HG03280 (cell line): ENCODE measurements at regions not wholly inside any gene's neighbourhood (a gene's known extent, or its start where the extent isn't known, plus 50 kb on each side); places are given as distances from the start of the nearest gene placed in this dataset.
"Not testable (repeated sequence)": the region's sequence is repeated elsewhere in the genome, so short reads cannot be mapped to it uniquely, and the experiment has no call there.

Experiments
- ATAC-seq: cut with Tn5 transposase; IDR thresholded peaks from one replicate; pipeline ENCODE4 v1.9.1; 2021; ENCODE audit warnings: mild to moderate bottlenecking, moderate library complexity; ENCODE audit not compliant: unreplicated experiment

DNA sequence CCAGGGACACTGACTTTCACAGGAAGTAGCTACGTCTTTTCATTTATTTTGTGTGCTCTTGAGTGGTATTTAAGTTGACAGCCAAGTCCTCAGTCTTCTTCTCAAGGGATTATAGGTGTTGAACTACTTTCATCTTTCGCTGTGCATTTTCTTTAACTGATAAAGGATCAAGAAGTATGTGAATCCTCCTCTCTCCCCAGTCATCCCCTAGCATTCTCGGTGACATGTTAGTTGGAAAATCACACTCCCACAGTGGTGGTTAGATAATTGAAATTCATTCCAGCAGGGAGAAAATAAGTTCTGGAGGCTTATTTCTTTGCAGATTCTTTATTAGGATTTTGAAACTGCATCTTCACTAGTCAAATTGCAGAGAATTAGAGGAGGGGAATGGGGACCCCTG lies 569.4 kb downstream of the MEI4 start:
- no peak for ATAC-seq

DNA sequence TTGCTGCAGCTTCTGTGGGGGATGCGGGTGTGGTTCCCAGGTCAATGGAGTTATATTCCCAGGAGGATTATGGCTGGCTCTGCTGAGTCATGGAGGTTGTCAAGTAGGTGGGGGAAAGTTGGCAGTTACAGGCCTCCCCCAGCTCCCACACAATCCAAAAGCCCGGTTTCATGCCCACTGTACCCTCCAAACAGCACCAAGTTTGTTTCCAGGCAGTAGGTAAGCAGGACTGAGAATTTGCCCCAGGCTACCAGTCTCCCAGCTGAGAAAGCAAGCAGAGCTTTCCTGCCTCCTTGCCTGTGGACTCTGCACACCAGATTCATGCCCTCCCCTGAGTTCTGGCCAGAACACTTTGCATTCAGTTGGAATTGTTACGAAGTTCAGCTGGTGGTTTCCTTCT lies 578.2 kb downstream of the MEI4 start:
- ATAC-seq = no peak

DNA sequence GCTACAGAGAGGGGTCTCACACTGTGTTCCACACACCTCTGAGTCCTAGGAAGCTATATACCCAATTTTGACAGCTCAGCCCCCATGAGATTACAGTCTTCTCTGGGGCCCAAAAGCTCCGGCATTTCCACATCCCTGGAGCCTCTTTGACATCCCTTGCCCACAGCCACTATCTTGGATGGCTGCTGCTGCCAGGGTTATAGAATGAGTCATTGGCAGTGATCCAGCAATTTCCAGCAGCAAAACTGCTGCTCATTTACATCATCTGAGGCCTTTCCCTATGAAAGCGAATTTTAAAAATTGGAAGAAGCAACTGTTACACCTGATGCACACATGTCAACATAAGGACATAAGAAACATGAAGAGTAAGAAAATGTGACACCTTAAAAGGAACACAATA lies 590.7 kb downstream of the MEI4 start:
- no peak for ATAC-seq

DNA sequence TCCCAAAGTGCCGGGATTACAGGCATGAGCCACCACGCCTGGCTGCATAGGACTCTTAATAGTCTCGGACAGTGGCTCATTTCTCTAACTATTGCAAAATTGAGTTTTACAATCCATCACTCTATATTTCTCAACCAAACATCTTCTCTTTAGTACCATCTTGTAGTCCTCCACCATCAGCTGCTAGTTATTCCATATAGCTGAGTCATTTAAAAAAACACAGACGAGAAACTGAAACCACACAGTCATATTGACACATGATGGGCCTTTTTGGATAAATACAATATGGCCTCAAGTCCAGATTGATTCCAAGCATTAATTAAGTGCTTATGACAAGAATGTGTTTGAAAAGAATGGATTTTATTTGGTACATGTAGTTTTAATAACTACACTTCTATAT lies 599.1 kb downstream of the MEI4 start:
- no peak for ATAC-seq

DNA sequence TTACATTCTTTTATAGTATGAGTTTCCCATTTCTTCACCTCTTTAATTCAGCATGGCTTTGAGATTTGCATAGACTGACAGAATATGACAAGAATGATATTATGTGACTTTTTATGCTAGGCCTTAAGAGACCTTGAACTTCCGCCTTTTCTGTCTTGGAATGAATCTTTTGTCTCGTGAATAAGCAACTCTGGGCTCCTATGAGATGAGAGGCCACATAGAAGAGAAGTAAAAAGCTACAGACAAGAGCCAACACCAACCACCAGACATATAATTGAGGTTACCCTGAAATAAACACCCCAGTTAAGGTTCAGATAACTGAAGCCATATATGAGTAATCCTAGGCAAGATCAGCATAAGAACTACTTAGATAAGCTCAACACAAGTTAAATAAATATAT lies 600.8 kb downstream of the MEI4 start:
- no peak for ATAC-seq

DNA sequence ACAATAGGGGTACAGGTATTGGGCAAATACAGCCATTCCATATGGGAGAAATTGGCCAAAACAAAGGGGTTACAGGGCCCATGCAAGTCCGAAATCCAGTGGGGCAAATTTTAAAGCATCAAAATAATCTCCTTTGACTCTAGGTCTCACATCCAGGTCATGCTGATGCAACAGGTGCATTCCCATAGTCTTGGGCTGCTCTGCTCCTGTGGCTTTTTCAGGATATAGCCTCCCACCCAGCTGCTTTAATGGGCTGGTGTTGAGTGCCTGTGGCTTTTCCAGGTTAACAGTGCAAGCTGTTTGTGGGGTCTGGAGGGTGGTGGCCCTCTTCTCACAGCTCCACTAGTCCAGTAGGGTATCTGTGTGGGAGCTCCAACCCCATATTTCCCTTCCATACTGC lies 607.1 kb downstream of the MEI4 start:
- no peak for ATAC-seq

DNA sequence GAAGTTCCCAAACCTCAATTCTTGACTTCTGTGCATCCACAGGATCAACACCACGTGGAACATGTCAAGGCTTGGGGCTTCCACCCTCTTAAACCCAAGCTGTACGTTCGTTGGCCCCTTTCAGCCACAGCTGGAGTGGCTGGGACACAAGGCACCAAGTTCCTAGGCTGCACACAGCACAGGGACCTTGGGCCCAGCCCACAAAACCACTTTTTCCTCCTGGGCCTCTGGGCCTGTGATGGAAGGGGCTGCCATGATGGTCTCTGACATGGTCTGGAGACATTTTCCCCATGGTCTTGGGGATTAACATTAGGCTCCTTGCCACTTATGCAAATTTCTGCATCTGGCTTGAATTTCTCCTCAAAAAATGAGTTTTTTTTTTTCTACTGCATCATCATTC lies 606.9 kb upstream of the IRAK1BP1 start:
- ATAC-seq = not testable (repeated sequence)

DNA sequence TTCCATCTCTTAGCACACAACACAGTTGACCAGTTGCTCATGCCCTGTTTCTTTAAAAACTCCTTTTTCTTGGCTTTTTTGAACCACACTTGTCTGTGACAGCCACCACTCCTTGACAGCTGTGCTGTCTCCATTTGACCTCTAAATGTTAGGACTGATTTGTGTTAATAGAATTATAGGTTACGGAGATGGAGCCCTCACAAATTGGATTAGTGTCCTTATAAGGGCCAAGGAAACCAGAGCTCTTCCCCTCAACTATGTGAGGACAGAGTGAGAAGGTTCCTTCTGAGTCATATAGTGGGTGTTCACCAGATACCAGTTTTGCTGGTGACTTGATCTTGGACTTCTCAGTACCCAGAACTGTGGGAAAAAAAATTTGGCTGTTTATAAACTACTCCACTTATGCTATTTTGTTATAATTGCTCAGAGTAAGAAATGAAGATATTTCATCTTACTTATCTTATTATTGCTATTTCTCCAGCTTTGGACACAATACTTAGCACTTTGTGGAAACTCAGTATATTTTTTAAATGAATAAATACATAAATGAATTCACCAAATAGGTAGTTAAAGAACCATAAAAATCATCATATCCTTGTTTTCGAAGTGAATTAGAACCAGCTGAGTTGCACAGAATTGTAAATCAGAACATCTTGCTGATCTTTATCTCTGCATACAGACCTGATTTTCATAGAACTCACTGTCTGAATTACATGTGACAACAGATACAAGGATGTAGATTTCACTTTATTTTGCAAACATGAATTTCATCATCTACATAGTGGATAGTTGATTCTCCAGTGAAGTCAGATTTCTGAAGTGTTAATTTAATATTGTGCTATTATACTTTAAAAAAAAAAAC lies 598.5 kb upstream of the IRAK1BP1 start:
- ATAC-seq = no peak

DNA sequence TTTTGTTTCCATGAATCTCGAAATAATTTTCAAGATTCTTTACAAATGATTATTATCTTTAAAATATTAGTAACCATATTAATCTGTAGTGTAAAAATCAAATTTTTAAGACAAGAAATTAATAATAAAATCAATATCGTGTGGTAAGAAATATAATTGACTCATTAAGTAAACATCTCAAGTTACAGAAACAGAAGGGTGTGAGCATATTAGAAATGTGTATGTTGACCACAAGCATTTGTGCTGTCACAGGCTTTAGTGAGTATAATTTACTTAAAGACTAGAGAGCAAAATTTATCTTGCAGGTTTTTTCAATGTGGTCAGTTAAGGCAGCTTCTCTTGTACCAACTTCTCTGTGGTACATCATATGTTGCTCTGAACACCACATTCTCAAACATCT lies 566.5 kb upstream of the IRAK1BP1 start:
- ATAC-seq = no peak

DNA sequence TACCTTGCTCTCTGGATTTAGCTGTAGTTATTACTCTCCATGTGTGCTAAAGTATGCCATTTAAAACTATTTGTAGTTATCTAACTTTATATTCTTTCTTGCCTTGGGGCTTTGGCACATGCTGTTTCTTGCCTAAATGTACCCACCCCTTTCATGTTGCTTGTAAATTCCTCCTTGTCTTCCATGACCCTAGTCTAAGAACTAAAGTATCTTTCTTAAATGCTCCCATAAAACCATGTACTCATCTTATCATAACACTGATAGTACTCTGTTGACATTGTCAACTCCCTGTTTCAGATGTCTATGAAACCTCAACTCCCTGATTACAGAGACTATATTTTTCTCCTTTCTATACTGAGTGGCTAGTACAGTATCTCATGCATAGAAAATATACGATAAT lies 564.9 kb upstream of the IRAK1BP1 start:
- no peak for ATAC-seq

DNA sequence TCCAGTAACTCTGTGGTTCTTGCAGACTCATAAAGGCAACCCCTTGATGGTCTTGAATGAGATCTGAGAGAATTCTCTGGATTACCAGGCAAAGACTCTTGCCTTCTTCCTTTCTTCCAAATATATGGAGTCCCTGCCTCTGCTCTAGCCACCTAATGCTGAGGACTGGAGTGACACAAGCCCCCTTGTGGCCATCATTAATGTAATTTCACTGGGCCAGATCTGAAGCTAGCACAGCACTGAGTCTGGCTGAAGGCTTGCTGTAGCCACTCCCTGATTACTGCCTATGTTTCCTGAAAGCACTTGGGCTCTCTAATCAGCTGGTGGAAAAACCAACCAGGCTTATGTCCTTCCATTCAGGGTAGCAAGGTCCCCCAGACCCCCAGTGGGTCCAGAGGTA lies 559.3 kb upstream of the IRAK1BP1 start:
- no peak for ATAC-seq

DNA sequence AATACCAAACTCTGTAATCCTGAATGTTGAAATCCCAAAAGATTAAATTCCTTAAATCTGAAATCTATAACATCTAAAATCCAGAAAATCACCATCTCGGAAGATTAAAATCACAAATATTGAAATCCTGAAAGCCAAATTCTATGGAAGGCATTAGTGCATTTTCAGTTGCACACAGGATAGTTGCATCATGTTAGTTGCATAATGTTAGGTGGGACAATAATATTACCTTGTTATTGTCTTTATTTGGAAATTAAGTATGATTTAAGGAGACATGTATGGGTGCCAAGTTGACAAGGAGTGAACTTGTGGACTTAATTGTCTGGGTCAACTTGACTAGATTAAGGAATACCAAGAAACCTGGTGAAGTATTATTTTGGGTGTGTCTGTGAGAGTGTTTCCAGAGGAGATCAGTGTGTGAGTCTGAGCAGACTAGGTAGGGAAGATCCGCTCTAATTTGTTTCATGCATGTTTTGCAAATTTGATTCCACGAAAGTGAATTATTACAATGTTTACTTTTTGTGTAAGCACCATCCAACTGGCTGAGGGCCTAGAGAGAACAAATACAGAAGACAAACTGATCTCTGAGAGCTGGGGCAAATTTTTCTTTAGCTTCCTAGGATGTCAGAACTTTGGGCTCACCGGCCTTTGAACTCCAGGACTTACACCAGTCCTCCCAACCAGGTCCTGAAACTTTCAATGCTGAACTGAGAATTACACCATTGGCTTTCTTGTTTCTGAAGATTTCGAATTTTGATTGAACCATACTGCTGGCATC lies 545.1 kb upstream of the IRAK1BP1 start:
- ATAC-seq = no peak

DNA sequence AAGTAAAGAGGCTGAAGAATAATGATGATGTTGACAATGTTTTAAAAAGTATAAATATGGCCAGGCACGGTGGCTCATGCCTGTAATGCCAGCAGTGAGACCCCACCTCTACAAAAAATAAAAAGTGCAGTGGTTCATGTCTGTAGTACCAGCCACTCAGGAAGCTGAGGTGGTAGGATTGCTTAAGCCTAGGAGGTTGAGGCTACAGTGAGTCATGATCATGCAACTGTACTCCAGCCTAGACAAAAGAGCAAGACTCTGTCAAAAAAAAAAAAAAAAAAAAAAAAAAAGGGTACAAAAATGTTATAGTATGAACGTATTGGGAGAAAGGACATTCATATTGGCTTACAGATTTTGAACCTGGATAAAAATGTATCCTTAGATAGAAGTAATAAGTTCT lies 543.1 kb upstream of the IRAK1BP1 start:
- ATAC-seq = no peak

DNA sequence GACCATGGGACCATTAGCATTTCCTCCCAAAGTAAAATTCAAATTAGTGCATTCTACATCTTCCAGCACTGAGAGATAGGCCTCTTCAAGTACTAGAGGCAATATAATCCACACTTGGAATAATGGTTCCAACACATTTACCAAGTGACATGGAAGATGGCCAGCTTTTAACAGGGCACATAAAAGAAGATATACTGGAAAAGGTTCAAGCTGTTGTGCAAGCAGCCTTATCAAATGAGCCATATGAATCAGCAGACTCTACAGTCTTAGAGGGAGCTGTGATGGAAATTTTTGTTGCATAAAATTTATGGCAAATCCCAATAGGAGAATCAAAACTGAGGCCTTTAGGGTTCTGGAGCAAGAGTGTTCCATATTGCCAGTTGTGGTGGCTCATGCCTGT lies 526.6 kb upstream of the IRAK1BP1 start:
- no peak for ATAC-seq

DNA sequence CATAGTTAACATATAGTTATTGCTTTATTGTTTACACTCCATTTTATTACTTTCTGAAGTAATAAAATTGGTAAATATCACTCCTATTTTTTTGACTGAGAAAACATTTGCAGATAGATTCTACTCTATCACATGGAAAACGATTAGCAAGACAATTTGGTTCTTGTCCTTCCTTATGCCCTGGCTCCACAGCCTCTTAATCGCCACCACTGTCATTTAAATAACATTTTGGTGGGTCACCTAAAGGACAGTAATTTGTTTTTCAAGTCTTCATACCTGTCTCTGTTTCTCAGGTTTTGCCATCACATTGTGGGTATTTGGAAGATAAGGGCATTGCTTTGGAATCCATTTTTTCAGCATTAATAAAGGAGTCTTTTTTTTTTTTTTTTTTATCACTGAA lies 521.5 kb upstream of the IRAK1BP1 start:
- no peak for ATAC-seq

DNA sequence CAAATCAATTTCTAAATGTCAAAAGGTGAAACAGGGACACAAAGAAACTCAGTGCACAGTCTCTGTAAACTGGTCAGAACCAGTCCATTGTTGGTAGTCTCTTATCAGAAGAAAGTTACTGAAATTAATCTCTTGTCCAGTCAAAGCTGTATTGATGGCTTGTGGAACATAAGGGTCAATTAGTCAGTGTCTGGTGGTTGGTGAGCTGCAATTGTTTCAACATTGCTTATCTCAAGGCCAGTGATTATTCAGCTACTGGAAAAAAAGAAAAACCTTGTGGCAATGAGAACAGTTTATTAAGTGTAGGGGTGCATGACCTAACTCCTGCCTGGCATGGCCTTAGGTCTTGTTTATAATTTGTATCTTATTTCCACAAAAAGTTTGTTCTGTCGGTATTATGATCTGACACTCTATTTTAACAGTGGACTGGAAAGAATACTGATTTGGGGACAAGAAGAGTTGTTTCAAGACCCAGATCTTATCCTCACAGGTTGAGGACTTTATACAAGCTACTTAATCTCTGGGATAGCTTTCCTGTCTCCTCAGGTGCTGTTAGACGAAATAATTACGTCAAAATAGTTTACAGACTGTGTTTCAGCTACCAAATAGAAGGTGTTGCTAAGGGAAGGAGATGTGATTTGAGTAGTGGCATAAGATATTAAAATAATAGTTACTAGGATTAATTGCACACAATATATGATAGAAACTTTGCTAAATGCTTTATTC lies 520.0 kb upstream of the IRAK1BP1 start:
- no peak for ATAC-seq

DNA sequence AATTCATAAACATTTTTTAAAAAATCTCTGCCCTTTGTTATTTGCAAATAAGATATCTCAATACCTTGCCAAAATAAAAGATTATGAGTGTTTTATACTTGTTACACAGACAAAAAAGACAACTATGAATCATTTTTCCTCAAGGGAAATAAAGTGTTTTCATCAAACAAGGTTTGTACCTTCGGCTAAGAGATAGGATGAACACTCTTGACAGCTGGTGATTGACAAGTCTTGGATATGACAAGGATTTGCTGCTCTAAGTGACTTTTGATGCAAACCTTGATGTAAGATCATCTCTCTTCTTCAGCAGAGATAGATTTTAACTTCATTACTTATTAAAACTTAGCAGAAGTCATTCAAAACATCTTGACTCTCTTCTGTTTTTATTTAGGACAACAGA lies 514.3 kb upstream of the IRAK1BP1 start:
- ATAC-seq = no peak

DNA sequence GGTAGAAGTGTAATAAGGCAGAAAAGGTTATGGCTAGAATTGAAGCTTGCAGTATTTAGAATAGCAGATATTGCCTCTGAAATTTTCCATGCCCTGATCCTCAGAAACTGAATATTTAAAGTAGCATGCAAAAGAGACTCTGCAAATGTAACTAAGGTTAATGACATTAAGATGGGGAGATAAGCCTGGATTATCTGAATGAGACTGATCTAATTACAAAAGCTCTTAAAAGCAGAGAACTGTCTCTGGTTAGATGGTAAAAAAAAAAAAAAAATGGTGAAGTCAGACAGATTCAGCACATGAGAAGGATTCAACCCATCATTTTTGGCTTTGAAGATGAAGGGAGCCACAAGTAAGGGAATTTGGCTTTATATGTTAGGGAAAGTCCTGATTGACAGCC lies 503.7 kb upstream of the IRAK1BP1 start:
- ATAC-seq = no peak

DNA sequence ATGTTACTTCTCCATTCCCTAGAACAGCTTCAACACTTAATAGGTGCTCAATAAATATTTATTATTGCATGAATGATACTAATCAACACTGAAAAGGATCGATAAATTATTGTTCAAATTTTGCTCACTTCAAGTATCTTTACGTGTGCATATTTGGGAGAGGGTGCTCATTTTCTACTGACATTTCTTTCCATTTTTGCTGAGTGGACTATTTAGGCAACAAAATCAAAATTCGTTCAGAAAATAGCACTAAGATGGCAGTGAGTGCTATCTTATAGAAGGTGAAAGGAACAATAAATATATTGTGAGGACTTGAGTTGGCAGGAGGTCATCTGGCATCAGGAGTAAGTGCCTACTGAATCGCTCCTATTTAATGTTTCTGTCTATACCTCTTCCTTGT lies 501.9 kb upstream of the IRAK1BP1 start:
- ATAC-seq = no peak

DNA sequence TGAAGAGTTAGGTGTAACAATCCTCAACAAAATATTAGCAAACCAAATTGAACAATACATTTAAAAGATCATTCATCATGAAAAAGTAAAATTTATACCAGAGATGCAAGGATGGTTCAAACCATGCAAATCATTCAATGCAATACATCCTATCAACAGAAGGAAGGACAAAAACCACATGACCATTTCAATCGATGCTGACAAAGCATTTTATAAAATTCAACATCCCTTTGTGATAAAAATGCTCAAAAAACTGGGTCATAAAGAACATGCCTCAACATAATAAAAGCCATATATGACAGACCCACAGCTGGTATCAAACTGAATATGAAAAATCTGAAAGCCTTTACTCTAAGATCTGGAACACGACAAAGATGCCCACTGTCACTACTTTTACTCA lies 490.3 kb upstream of the IRAK1BP1 start:
- ATAC-seq = no peak

DNA sequence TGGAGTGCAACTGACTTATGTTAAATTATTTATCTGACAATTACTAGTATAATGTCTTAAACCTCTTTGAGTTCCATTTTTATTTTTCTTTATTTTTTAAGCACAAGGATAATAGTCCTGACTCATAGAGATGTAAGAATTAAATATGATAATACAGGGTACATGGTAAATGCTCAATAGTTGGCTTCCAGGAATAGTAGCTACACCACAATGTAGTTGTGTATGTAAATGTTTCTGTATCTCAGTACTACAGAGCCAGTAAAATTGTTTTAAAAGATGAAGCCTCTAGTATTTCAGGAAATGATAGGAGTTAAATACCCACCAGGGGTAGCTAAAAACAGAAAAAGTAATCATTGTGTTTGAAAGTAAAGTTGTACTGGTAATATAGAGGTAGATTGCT lies 487.4 kb upstream of the IRAK1BP1 start:
- no peak for ATAC-seq

DNA sequence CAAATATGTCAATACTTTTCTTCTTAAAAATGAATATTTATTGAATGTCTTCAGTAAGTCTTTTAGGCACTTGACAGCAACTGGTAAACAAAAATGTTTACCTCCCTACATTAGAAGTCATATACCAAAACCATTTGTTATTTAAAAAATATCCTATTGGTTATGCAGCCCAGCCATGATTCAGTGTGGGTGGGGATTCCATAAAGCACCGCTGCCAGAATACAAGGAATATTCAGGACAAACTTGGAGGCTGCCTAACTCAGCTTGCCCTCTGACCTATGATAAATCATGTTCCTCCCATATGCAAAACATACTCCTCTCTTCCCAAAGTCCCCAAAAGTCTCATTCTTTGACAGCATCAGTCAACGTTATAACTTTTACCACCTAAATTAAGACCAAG lies 486.8 kb upstream of the IRAK1BP1 start:
- ATAC-seq = no peak
